ENCODE measurements at regions not wholly inside any gene's neighbourhood (a gene's known extent, or its start where the extent isn't known, plus 50 kb on each side); places are given as distances from the start of the nearest gene placed in this dataset.

- no peak for TF ChIP-seq POLR2A (IDR thresholded peaks at IDR 0.05)
- TF ChIP-seq POLR2AphosphoS5 (IDR thresholded peaks at IDR 0.05): peak in 1 of 4 donors; percentile 69
Measured at GRCh38 chr4:134499074-134499473, 297.5 kb upstream of the PABPC4L start.
